ENCODE measurements at regions not wholly inside any gene's neighbourhood (a gene's known extent, or its start where the extent isn't known, plus 50 kb on each side); places are given as distances from the start of the nearest gene placed in this dataset. TPM values are rescaled to one million over a fixed set of nuclear protein-coding genes. Genes with fewer than 3 reads are reported as not detected.

GRCh38 chr7:115078386-115078785 is 156.5 kb downstream of the MDFIC start:
- H2AFZ ChIP-seq (ENCODE audit: low read length), result no peak overlapping the region
- H3K4me2 ChIP-seq (ENCODE audit: low read length), result no peak overlapping the region
- no peaks in the 10 kb centered on the region for H3K4me1 ChIP-seq (ENCODE audit: insufficient read depth, low read length, poor library complexity, severe bottlenecking)
- POLR2A ChIA-PET, result no interaction called here
- no peaks in the 10 kb centered on the region for H3K9me3 ChIP-seq (ENCODE audit: low read length)
- intact Hi-C loops (cut with micrococcal nuclease; ENCODE audit: unreplicated experiment), result no loop called here
- H3K79me2 ChIP-seq (ENCODE audit: insufficient read depth, low read depth, low read length), result no peaks in the 10 kb centered on the region
- no peaks in the 10 kb centered on the region for H3K36me3 ChIP-seq (ENCODE audit: insufficient read depth, low read length)
- TF ChIP-seq, protein P1, sequence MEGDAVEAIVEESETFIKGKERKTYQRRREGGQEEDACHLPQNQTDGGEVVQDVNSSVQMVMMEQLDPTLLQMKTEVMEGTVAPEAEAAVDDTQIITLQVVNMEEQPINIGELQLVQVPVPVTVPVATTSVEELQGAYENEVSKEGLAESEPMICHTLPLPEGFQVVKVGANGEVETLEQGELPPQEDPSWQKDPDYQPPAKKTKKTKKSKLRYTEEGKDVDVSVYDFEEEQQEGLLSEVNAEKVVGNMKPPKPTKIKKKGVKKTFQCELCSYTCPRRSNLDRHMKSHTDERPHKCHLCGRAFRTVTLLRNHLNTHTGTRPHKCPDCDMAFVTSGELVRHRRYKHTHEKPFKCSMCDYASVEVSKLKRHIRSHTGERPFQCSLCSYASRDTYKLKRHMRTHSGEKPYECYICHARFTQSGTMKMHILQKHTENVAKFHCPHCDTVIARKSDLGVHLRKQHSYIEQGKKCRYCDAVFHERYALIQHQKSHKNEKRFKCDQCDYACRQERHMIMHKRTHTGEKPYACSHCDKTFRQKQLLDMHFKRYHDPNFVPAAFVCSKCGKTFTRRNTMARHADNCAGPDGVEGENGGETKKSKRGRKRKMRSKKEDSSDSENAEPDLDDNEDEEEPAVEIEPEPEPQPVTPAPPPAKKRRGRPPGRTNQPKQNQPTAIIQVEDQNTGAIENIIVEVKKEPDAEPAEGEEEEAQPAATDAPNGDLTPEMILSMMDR (conservative IDR thresholded peaks at IDR 0.05; ENCODE audit: low read length), result no peak
- TF ChIP-seq EZH2phosphoT487 (IDR thresholded peaks at IDR 0.05; ENCODE audit: borderline replicate concordance, low read depth, low read length), result no peak
- no TSS peak for BruUV-seq (replicated peaks)
- no peak overlapping the region for H3K4me3 ChIP-seq (ENCODE audit: low read depth, low read length, poor library complexity, severe bottlenecking)
- no peak for DNase-seq (ENCODE audit: low spot score)
- H3K27ac ChIP-seq (ENCODE audit: low read depth, low read length, poor library complexity, severe bottlenecking), result no peak overlapping the region
- H3K9me2 ChIP-seq (ENCODE audit: insufficient read depth, low read length), result no peaks in the 10 kb centered on the region
- CTCF ChIA-PET (ENCODE audit: unreplicated experiment), result no interaction called here
- H4K20me1 ChIP-seq (ENCODE audit: insufficient read depth, low read length), result no peaks in the 10 kb centered on the region

DNA sequence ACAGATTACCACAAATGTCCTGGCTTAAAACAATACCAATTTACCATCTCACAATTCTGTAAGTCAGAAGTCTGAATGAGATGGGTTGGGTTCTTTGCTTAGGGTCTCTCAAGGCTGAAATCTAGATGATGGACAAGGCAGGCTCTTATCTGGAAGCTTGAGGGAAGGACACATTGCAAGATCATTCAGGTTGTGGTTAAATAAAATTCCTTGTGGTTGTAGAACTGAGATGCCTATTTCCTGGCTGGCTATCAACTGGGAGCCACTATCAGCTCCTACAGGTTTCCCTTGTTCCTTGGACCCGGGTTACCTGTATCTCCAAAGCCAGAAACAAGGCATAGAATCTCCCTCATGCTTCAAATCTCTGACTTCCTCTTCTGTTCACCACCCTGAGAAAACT is 148.4 kb downstream of the MDFIC start:
- H3K27ac ChIP-seq (ENCODE audit: low read depth, low read length, poor library complexity, severe bottlenecking), result no peak overlapping the region
- no peak for TF ChIP-seq EZH2phosphoT487 (IDR thresholded peaks at IDR 0.05; ENCODE audit: borderline replicate concordance, low read depth, low read length)
- TF ChIP-seq, protein P1 (conservative IDR thresholded peaks at IDR 0.05; ENCODE audit: low read length), result no peak
- no peak for DNase-seq (ENCODE audit: low spot score)
- no peaks in the 10 kb centered on the region for H3K9me3 ChIP-seq (ENCODE audit: low read length)
- no TSS peak for BruUV-seq (replicated peaks)
- H3K4me3 ChIP-seq (ENCODE audit: low read depth, low read length, poor library complexity, severe bottlenecking), result no peak overlapping the region
- no peak overlapping the region for H3K4me2 ChIP-seq (ENCODE audit: low read length)
- H2AFZ ChIP-seq (ENCODE audit: low read length), result no peak overlapping the region
- no peaks in the 10 kb centered on the region for H3K36me3 ChIP-seq (ENCODE audit: insufficient read depth, low read length)
- H4K20me1 ChIP-seq (ENCODE audit: insufficient read depth, low read length), result no peaks in the 10 kb centered on the region
- H3K9me2 ChIP-seq (ENCODE audit: insufficient read depth, low read length), result no peaks in the 10 kb centered on the region
- intact Hi-C loops (cut with micrococcal nuclease; ENCODE audit: unreplicated experiment), result no loop called here
- no peaks in the 10 kb centered on the region for H3K4me1 ChIP-seq (ENCODE audit: insufficient read depth, low read length, poor library complexity, severe bottlenecking)
- ChIA-PET CTCF (ENCODE audit: unreplicated experiment) (no interaction called here), POLR2A (no interaction called here)
- H3K79me2 ChIP-seq (ENCODE audit: insufficient read depth, low read depth, low read length), result no peaks in the 10 kb centered on the region

Small RNAs in the stretch of these regions (small RNA-seq; reads per million reads assigned to genes)
- not detected for gene RF00019
- not detected for gene SNORA25B
